NCI-H2196 treated with DMSO at 0.1 percent for 48 hours (cell line): ENCODE measurements at regions not wholly inside any gene's neighbourhood (a gene's known extent, or its start where the extent isn't known, plus 50 kb on each side); places are given as distances from the start of the nearest gene placed in this dataset.
"Not testable (repeated sequence)": the region's sequence is repeated elsewhere in the genome, so short reads cannot be mapped to it uniquely, and the experiment has no call there.

Experiments used
- DNase-seq: peaks from one replicate; lab custom pipeline; 2025; ENCODE audit not compliant: unreplicated experiment; lab: John Stamatoyannopoulos, UW

GRCh38 chr1:73500154-73500553, 697.8 kb downstream of the LRRIQ3 start:
- DNase-seq, result no peak

GRCh38 chr1:73499671-73500070, 698.3 kb downstream of the LRRIQ3 start:
- DNase-seq, result no peak

- DNase-seq, result no peak
Observed at GRCh38 chr1:73491621-73492020, 706.4 kb downstream of the LRRIQ3 start.

- DNase-seq, result no peak
Observed at GRCh38 chr1:73475316-73475870, 722.6 kb downstream of the LRRIQ3 start.

GRCh38 chr1:73472810-73473209, 725.2 kb downstream of the LRRIQ3 start:
- DNase-seq, result no peak

- DNase-seq, result no peak
Observed at GRCh38 chr1:73467731-73468130, 730.2 kb downstream of the LRRIQ3 start.

- no peak for DNase-seq
Observed at GRCh38 chr1:73463873-73464272, 734.1 kb downstream of the LRRIQ3 start.

GRCh38 chr1:73452522-73452921, 745.5 kb downstream of the LRRIQ3 start:
- DNase-seq, result no peak

- DNase-seq, result not testable (repeated sequence)
Observed at GRCh38 chr1:73450668-73451067, 747.3 kb downstream of the LRRIQ3 start.

- no peak for DNase-seq
Observed at GRCh38 chr1:73411479-73411878, 786.5 kb downstream of the LRRIQ3 start.

GRCh38 chr1:73401666-73402065, 796.3 kb downstream of the LRRIQ3 start:
- no peak for DNase-seq

- DNase-seq, result no peak
Observed at GRCh38 chr1:73382966-73383365, 815.0 kb downstream of the LRRIQ3 start.

GRCh38 chr1:73366734-73367413, 831.1 kb downstream of the LRRIQ3 start:
- DNase-seq, result no peak

GRCh38 chr1:73359001-73359400, 839.0 kb downstream of the LRRIQ3 start:
- DNase-seq, result no peak

- no peak for DNase-seq
Observed at GRCh38 chr1:73356485-73356884, 841.5 kb downstream of the LRRIQ3 start.

- DNase-seq, result no peak
Observed at GRCh38 chr1:73343947-73344346, 854.0 kb downstream of the LRRIQ3 start.

GRCh38 chr1:73333847-73334503, 864.0 kb downstream of the LRRIQ3 start:
- no peak for DNase-seq

GRCh38 chr1:73331726-73332125, 866.2 kb downstream of the LRRIQ3 start:
- no peak for DNase-seq

- no peak for DNase-seq
Observed at GRCh38 chr1:73327998-73328397, 870.0 kb downstream of the LRRIQ3 start.

- no peak for DNase-seq
Observed at GRCh38 chr1:73327180-73327793, 870.7 kb downstream of the LRRIQ3 start.

- no peak for DNase-seq
Observed at GRCh38 chr1:73326663-73327062, 871.3 kb downstream of the LRRIQ3 start.

GRCh38 chr1:73310797-73311381, 887.1 kb downstream of the LRRIQ3 start:
- DNase-seq, result no peak
